GM19463 (cell line): ENCODE measurements at regions not wholly inside any gene's neighbourhood (a gene's known extent, or its start where the extent isn't known, plus 50 kb on each side); places are given as distances from the start of the nearest gene placed in this dataset.
"Not testable (repeated sequence)": the region's sequence is repeated elsewhere in the genome, so short reads cannot be mapped to it uniquely, and the experiment has no call there.

Experiments
- ATAC-seq: cut with Tn5 transposase; IDR thresholded peaks from one replicate; pipeline ENCODE4 v1.9.1; 2021; ENCODE audit warnings: mild to moderate bottlenecking, moderate library complexity; ENCODE audit not compliant: unreplicated experiment

DNA sequence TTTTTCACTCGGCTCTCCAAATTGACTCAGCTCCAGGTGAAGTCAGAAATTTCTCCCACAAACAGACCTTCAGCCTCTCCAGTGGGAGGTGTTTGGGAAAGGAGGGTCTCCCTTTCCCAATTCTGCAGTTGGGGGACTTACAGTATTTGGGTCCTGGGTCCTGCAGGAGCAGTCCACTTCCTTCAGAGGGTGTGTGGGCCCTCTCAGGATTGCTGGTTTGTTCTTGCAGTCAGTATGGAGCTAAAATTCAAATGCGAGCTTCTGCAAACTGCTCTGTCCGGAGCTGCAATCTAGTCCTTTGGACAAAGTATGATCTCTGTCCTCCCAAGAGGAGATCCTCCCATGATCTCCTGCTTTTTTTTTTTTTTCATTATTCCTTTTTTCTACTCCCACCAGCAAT is 87.9 kb upstream of the MSTN start:
- no peak for ATAC-seq

DNA sequence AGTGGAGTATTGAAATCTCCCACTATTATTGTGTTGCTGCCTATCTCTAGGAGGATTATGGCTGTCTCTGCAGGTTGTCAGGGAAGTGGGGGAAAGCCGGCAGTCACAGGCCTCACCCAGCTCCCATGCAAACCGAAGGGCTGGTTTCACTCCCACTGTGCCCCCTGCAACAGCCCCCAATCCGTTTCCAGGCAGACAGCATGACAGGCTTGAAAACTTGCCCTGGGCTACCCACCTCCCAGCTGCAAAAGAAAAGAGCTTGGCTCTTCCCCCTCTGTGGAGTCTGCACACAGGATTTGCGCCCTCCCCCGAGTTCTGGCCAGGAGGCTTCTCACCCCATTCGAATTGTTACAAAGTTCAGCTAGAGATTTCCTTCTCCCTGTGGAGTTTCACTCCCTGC is 87.4 kb upstream of the MSTN start:
- ATAC-seq, result no peak

DNA sequence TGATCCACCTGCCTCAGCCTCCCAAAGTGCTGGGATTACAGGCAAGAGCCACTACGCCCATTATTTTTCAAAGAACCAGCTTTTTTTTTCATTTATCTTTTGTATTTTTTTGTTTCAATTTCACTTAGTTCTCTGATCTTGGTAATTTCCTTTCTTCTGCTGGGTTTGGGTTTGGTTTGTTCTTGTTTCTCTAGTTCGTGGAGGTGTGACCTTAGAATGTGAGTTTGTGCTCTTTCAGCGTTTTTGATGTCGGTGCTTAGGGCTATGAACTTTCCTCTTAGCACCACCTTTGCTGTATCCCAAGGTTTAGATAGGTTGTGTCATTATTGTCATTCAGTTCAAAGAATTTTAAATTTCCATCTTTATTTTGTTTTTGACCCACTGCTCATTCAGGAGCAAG is 86.7 kb upstream of the MSTN start:
- no peak for ATAC-seq

DNA sequence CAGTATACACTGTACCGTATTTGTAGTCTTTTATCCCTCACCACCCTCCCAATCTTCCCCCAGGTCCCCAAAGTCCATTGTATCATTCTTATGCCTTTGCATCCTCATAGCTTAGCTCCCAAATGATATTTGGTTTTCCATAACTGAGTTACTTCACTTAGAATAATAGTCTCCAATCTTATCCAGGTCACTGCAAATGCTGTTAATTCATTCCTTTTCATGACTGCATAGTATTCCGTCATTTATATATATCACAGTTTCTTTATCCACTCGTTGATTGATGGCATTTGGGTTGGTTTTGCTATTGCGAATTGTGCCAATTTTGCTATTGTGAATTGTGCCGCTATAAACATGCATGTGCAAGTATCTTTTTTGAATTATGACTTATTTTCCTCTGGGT is 83.6 kb upstream of the MSTN start:
- not testable (repeated sequence) for ATAC-seq

DNA sequence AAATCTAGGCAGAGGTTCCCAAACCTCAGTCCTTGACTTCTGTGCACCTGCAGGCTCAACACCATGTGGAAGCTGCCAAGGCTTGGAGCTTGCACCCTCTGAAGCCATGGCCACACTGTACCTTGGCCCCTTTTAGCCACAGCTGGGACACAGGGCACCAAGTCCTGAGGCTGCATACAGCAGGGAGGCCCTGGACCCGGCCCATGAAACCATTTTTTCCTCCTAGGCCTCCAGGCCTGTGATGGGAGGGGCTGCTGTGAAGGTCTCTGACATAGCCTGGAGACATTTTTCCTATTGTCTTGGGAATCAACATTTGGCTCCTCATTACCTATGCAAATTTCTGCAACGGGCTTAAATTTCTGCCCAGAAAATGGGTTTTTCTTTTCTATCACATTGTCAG is 77.9 kb upstream of the MSTN start:
- ATAC-seq, result not testable (repeated sequence)

DNA sequence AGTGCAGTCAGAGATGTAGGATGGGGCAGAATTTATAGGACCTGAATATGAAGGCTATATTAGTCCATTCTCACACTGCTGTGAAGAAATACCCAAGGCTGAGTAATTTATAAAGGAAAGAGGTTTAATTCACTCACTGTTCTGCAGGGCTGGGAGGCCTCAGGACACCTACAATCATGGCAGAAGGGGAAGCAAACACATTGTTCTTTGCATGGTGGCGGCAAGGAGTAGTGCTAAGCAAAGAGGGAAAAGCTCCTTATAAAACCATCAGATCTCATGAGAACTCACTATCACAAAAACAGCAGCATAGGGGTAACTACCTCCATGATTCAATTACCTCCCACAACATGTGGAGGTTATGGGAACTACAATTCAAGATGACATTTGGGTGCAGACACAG is 76.8 kb upstream of the MSTN start:
- ATAC-seq, result no peak

DNA sequence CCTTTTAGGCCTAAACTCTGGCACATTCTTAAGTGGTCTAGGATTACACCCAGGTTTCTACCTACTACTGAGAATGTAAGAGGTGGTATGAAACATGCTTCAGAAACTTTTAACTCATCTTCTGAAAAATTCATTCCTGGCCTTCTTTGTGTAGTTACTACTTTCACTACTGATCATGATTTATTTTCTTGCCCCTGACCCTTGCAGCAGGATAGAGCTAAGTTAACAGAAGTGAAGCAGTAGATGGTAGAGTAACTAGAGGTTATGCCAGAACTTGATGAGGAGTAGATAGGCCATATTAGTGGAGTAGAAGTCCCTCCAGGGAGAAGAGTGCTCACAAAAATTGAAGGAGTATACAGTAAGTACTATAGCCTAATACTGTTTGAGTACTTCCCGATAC is 75.5 kb upstream of the MSTN start:
- ATAC-seq, result no peak

DNA sequence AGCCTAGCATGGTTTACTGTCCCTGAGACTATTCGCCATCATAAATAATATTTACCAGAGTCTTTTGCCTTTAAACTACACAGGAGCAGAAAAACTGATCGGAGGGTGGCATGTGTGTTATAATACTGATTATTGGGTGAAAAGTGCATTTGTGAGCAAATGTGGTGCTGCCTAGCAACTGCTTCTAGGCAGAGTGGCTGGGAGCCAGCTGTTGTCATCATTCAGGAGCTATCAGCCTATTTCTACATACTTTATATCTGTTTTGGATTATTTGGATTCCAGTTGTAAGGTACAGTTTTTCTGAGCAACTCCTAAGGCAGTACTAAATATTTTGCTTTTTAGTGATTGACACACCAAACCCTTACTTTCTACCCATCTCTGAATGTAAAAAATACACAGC is 75.0 kb upstream of the MSTN start:
- no peak for ATAC-seq

DNA sequence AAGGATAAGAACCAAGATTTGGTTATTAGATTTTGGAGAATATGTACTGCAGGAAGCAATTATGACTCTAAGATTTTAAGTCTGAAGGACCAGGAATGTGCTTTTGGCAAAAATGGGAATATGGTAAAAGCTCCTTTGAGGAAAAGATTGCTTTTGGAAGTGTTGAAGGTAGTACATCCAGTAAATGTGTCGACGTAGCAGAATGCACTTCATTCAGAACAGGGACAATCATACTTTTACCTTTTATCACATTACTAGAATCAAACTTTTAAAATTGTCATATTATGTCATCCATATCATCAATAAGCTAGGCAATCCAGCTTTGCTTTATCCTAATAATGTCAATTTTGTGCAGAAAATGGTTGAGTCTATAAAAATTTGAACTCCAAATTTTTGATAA is 74.3 kb upstream of the MSTN start:
- no peak for ATAC-seq

DNA sequence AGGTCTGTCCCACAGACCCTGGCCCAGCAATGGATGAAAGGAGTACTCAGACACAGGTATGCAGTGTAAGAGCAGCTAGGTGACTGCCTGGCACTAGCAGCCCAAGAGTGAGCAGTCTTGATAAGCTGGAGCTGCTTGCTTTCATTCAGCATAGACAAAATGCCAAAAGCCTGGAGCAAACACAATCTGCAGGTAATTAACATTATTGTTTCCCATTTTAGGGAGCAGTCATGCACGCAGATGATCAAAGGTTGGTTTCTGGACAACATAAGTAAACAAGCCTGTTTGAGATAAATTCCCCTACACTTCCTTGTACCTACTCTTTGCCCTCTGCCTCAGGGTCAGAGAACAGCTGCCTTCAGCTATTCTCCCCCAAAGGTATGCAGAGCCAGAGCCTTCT is 73.7 kb upstream of the MSTN start:
- ATAC-seq, result no peak

DNA sequence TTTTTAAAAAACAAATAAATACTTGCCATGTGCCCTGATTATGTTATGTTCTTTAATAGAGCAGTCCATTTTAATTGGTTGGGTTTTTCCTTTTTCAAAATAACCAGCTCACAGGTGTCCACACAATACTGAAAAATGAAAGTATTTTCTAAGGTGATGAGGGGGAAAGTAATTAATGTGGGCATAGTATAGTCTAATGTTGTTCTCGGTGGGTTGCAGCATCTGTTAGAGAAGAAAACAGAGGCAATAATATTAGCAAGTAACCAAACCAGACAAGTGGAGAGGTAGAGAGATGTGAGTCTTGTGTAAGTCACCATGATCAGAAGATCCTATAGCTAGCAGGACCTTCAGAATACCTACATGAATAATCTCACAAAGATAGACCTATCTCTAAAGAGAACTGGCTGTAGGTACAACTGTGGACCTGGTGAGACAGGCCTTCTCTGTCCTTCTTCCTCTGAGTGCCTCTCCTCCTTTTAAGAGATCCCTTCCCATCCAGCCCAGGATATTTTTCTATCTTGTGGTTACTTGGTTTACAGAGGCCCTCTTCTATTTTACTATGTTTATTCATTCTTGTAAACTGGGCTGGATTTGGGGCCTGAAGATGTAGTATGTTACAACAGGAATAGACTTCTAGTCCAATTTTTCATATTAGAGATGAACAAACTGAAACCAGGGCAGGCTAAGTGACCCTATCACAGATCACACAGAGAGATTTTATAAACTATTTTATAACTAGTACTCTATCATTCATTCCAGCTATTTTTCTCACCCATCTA is 67.1 kb upstream of the MSTN start:
- no peak for ATAC-seq

DNA sequence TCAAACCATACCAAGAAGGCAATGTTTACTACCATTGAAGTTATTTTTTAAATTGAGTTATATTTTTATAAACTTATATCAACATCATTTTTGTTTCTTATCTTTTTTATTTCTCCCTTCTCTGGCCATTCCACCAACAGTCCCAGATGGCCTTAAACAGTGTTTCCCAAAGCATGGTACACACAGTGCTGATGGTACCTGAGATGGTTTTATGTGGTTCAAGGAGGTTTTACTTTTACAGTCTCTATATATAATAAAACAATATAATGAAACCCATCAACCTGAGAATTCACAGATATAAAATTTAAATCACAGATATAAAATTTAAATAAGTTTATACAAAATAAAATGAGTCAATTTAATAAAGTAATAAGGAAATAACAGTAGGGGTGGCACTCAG is 65.1 kb upstream of the MSTN start:
- ATAC-seq, result no peak

DNA sequence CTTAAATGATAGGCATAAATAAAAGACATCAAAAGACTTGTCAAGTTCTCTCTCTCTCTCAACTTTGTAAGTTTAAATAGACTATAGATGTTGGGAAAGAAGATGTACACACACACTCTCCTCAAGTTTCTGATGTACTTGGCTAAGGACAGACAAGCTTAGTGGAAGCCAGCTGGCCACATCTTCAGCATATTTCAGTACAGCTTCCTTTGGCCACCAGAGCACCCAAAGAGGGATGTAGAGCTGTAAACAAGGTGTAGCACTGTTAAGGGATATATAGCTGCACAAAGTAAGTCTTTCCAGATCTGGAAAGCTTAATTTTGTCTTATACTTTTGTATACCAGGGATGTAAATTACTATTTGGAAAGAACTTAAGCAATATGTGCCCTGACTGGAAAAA is 64.3 kb upstream of the MSTN start:
- ATAC-seq, result no peak

DNA sequence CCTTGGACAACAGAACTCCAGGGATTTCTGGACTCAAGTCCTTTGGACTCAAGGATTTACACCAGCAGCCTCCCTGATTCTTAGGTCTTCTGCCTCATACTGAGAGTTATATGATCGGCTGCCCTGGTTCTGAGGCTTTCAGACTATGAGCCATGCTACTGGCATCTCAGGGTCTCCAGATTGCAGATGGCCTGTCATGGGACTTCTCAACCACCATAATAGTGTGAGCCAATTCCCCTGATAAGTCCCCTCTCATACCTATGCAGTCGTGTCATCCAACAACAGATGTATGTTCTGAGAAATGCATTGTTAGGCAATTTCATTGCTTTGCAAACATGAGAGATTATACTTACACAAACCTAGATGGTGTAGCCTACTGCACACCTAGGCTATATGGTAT is 61.4 kb upstream of the MSTN start:
- ATAC-seq, result no peak

DNA sequence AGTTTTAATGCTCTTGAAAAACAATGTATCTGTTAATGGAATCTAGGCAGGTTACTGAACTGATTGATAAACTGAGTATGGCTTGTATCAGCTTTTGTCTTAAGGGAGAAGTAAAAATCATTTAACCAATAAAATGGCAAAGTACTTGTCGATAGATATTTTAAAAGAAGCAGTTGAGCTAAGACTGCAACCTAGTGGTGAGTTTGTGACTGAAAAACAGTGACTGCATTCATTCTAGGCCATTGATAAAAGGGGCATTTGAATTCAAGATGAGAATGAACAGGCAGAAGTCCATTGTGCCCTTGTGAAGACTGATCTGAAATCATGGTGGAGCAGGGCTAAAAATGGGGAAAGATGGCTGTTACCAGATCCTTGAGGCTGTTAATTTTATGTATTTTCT is 59.4 kb upstream of the MSTN start:
- peak; percentile 56 for ATAC-seq

DNA sequence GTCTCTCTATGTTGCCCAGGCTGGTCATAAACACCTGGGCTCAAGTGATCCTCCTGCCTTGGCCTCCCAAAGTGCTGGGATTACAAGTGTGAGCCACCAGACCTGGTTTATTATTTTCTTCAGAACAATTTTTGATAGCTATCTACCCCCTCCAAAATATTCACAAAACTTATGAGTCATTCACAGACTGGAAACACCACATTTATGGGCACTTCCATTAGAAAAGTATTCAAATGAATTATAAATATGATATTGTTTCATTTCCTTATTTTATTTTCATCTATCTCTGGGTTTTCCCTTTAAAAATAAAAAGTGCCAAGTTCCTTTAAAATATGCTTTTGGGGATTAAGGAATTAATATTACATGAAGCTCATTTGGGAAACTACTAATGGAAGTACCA is 58.8 kb upstream of the MSTN start:
- ATAC-seq, result no peak

DNA sequence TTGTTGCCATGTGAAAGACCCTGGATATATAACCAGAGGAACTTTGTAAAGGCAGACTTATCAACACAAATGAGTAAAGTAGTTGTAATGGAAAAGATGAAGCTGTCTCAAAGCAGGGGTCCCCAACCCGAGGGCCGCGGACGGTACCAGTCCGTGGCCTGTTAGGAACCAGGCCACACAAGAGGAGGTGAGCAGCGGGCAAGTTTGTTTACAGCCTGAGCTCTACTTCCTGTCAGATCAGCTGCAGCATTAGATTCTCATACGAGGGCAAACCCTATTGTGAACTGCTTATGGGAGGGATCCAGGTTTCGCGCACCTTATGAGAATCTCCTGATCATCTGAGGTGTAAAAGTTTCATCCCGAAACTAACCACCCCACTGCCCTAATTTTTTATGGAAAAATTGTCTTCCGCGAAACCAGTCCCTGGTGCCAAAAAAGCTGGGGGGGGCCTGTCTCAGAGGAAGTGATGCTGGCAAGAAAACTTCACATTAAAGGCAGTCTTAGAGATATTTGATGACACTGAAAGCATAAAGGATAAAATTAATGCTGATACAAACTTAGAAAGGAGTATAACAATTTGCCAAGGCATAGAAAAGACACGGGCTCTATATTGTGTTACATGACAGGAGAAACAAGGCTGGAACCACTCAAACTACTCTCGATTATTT is 57.5 kb upstream of the MSTN start:
- ATAC-seq, result no peak

DNA sequence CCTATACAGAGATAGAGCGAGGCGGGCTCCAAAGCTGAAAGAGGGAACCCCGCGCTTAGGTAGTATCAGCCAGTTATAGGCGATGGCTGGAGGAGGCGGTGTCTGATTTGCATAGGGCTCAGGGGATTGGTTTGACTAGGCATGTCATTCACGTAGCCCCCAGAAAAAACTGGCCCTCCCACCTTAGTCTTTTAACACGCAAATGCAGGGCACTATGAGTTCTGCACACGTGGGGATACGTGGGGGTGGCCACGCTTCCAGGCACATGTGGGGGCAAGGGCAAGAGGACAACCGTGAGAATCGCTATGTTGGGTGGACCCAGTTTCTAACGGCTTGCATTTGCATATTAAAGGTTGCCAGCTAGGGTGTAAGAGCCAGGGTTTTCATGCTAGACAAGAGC is 56.7 kb upstream of the MSTN start:
- no peak for ATAC-seq

DNA sequence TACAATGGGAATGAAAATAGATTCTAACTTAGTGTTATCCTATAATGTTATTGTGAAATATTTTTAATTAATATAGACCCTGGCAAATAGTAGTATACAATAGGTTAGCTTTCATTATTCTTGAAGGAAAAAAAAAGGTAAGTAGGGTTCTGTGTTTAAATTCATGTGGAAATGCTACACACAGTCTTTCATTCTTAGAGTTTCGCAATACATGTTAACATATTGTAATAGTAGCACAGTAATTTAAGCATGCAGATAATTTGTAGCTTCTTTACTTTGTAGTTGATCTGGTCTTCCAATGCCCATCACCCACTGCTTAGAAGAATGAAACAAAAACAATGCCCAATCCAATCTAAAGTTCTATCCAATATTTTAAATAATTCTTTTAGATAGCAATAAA is 54.8 kb upstream of the MSTN start:
- no peak for ATAC-seq

DNA sequence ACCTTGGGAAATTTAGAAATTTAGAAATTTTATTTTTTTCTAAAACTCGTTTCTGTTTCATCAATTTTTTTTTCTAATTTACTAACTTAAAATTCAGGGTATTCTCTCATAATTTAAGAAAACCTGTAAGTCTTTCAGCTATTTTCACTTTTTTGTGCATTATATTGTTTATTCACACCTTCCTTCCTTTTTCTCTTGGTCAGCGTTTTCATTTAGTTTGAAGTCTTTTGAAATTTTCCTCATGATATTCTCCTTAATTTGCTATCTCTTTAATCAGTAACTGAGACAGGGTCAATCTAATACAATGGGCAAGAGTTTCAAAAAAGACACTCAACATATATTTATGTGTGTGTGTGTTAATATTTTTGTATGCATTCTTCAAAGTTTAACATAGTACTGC is 50.5 kb upstream of the MSTN start:
- ATAC-seq, result no peak
